ENCODE measurements at regions not wholly inside any gene's neighbourhood (a gene's known extent, or its start where the extent isn't known, plus 50 kb on each side); places are given as distances from the start of the nearest gene placed in this dataset.
"Not testable (repeated sequence)": the region's sequence is repeated elsewhere in the genome, so short reads cannot be mapped to it uniquely, and the experiment has no call there.

DNA sequence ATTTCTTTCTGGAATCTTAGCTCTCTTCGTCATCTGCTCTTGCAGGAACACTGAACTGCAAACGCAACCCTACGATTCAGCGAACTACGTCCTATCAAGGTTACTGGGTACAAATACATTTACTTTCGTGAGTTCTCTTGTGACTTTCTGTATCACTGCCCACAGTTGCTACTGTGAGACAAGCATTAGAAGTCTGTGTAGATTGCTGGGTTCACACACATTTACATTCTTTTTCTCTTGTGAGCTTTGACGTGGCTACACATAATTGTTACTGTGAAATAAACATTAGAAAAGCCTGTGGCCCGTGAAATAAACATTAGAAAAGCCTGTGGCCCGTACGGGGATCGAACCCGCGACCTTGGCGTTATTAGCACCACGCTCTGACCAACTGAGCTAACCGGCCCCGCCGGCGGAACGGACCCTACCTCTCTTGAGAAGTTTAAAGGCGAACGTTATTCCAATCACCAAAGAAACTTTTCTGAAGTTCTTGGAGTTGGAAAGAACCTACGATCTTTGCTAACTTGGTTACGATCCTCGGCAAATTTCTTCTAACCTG is 61.2 kb upstream of the ZNF322 start:
- not testable (repeated sequence) for DNase-seq (ENCODE audit: low read depth in 2 of 2, low spot score in 1 of 2)

DNA sequence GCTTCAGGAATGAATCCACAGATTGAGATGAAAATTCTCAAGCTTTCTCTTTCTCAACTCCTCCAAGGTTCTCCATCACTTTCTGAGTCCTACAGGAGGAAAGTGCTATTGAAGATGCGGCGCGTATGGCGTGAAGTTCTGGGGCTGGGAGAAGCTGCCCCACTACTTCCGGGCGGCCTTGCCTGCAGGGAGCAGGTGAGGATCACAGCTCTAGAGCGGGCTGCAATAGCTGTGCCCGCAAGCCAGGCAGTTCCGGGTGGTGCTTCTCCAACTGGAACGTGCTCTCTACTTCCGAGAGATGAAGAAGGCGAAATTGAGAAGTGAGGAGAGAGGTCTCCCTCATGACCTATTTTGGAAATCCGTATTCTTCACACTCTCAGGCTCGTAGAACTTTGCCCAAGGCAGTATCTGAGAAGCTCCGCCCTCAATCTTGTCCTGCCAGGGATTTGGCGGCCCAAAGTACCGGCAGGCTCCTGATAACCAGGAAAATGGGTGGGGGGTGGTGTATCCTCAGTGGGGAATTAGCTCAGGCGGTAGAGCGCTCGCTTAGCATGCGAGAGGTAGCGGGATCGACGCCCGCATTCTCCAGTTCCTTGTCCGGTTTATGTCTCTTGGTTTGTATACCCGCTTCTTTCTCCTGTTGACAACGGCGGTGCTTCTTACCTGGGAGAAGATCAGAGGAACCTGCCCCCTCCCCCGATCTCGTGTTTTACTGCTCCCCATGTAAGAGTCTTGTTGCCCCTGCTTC is 70.6 kb upstream of the ZNF322 start:
- DNase-seq (ENCODE audit: low read depth in 2 of 2, low spot score in 1 of 2) = not testable (repeated sequence)

DNA sequence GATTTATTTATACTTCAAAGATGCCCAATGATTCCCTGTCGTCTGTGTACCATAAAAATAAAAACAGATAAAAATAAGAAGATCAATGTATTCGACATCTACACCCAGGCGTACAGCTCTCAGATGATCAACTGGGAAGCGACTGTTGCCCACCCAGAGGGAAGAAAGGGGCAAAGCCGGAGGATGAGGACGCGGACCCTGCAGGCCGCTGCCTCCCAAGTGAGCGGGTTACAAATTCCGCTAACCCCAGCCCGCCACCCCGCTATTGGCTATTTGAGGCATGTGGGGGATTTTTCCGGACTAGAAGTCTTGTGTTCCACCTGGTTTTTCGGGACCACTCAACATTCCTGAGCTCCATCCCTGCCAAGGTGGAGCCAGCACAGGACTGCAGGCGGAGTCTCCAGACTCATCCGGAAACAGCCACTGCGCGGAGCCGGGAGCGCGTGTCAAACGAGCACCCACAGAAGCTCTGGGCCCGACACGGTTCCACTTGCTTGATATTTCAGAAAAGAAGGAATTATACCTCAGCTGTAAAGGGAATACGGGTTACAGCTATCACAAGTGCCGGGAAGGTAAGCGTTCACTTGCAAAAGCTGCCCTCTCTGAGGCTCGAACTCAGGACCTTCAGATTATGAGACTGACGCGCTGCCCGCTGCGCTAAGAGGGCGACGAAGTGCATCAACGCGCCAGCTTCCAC is 75.4 kb upstream of the ZNF322 start:
- not testable (repeated sequence) for DNase-seq (ENCODE audit: low read depth in 2 of 2, low spot score in 1 of 2)

DNA sequence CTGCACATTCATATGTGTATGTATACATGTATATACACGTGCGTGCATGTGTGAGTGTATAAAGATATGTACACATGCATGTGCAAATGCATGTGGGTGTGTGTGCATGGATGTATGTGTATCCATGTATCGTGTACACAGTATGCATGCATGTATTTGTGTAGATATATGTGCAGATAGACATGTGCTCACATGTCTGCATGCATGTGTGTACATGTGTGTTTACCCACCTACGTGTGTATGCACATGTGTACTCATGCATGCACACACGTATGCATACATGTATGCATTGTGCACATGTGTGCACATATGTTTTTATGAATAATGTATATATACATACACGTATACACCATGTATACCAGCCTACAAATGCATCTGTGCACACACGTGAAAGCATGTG is 80.3 kb upstream of the ZNF322 start:
- no peak for DNase-seq (ENCODE audit: low read depth in 2 of 2, low spot score in 1 of 2)

DNA sequence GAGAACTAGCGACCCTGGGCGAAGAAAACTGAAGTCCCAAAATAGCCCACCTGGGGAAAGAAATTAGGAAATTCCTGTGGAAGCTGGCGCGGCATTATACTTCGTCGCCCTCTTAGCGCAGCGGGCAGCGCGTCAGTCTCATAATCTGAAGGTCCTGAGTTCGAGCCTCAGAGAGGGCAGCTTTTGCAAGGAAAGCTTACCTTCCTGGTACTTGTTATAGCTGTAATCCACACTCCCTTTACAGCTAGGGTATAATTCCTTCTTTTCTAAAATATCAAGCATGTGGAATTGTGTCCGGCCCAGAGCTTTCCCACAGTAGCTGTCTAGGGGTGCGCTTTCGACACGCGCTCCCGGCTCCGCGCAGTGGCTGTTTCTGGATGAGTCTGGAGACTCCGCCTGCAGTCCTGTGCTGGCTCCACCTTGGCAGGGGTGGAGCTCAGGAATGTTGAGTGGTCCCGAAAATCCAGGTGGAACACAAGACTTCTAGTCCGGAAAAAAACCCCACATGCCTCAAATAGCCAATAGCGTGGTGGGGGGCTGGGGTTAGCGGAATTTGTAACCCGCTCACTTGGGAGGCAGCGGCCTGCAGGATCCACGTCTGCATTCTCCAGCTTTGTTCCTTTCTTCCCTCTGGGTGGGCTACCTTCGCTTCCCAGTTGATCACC is 83.7 kb upstream of the ZNF322 start:
- DNase-seq (ENCODE audit: low read depth in 2 of 2, low spot score in 1 of 2) = no peak

- DNase-seq (ENCODE audit: low read depth in 2 of 2, low spot score in 1 of 2) = no peak
These were observed 84.6 kb upstream of the ZNF322 start for GRCh38 chr6:26743941-26744699.

DNA sequence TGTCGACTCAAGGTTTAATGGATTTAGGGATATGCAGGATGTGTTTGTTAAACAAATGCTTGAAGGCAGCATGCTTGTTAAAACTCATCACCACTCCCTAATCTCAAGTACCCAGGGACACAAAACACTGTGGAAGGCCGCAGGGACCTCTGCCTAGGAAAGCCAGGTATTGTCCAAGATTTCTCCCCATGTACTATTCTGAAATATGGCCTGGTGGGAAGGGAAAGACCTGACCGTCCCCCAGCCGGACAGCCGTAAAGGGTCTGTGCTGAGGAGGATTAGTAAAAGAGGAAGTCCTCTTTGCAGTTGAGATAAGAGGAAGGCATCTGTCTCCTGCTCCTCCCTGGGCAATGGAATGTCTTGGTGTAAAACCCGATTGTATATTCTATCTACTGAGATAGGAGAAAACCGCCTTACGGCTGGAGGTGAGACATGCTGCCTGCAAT is 85.3 kb upstream of the ZNF322 start:
- not testable (repeated sequence) for DNase-seq (ENCODE audit: low read depth in 2 of 2, low spot score in 1 of 2)

- not testable (repeated sequence) for DNase-seq (ENCODE audit: low read depth in 2 of 2, low spot score in 1 of 2)
These were observed 86.4 kb upstream of the ZNF322 start for GRCh38 chr6:26745964-26746363.

- DNase-seq (ENCODE audit: low read depth in 2 of 2, low spot score in 1 of 2) = not testable (repeated sequence)
These were observed 89.7 kb upstream of the ZNF322 start for GRCh38 chr6:26749126-26749758.

- not testable (repeated sequence) for DNase-seq (ENCODE audit: low read depth in 2 of 2, low spot score in 1 of 2)
These were observed 90.2 kb upstream of the ZNF322 start for GRCh38 chr6:26749759-26750126.

- DNase-seq (ENCODE audit: low read depth in 2 of 2, low spot score in 1 of 2) = no peak
These were observed 94.7 kb upstream of the ZNF322 start for GRCh38 chr6:26754212-26754611.

- not testable (repeated sequence) for DNase-seq (ENCODE audit: low read depth in 2 of 2, low spot score in 1 of 2)
These were observed 95.3 kb upstream of the ZNF322 start for GRCh38 chr6:26754801-26755200.

GRCh38 chr6:26756067-26756805 is 96.7 kb upstream of the ZNF322 start:
- not testable (repeated sequence) for DNase-seq (ENCODE audit: low read depth in 2 of 2, low spot score in 1 of 2)

DNA sequence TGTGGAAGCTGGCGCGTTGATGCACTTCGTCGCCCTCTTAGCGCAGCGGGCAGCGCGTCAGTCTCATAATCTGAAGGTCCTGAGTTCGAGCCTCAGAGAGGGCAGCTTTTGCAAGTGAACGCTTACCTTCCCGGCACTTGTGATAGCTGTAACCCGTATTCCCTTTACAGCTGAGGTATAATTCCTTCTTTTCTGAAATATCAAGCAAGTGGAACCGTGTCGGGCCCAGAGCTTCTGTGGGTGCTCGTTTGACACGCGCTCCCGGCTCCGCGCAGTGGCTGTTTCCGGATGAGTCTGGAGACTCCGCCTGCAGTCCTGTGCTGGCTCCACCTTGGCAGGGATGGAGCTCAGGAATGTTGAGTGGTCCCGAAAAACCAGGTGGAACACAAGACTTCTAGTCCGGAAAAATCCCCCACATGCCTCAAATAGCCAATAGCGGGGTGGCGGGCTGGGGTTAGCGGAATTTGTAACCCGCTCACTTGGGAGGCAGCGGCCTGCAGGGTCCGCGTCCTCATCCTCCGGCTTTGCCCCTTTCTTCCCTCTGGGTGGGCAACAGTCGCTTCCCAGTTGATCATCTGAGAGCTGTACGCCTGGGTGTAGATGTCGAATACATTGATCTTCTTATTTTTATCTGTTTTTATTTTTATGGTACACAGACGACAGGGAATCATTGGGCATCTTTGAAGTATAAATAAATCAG is 106.8 kb upstream of the ZNF322 start:
- not testable (repeated sequence) for DNase-seq (ENCODE audit: low read depth in 2 of 2, low spot score in 1 of 2)

GRCh38 chr6:26770941-26771666 is 111.6 kb upstream of the ZNF322 start:
- not testable (repeated sequence) for DNase-seq (ENCODE audit: low read depth in 2 of 2, low spot score in 1 of 2)

- not testable (repeated sequence) for DNase-seq (ENCODE audit: low read depth in 2 of 2, low spot score in 1 of 2)
These were observed 113.9 kb upstream of the ZNF322 start for GRCh38 chr6:26773414-26773813.

GRCh38 chr6:26780563-26780962 is 121.0 kb upstream of the ZNF322 start:
- DNase-seq (ENCODE audit: low read depth in 2 of 2, low spot score in 1 of 2) = not testable (repeated sequence)

Data from stimulated activated CD8-positive, alpha-beta memory T cell treated with anti-CD3 and anti-CD28 coated beads, Interleukin-4, amount 100 ng/mL, for 4 hours (primary cell).